Prostate gland (tissue), 2 donors: ENCODE measurements at regions not wholly inside any gene's neighbourhood (a gene's known extent, or its start where the extent isn't known, plus 50 kb on each side); places are given as distances from the start of the nearest gene placed in this dataset.
"Not testable (repeated sequence)": the region's sequence is repeated elsewhere in the genome, so short reads cannot be mapped to it uniquely, and the experiment has no call there.

Source experiments
- DNase-seq: peaks from one replicate; pipeline ENCODE4 v3.0.0-alpha.2; 2019; ENCODE audit warnings: low spot score
- H3K27ac ChIP-seq, 2 donors: fragments of 200-600 bp; sonication (generic); 2 replicates each; pipeline ENCODE4 v1.5.1; 2017 to 2019
- H3K27me3 ChIP-seq: fragments of 200-600 bp; sonication (generic); replicated peaks from 2 replicates; pipeline ENCODE4 v1.5.1; 2019; ENCODE audit not compliant: insufficient read depth
- H3K36me3 ChIP-seq, 2 donors: fragments of 200-600 bp; sonication (generic); 1 replicate in 1 of 2; 2 replicates in 1 of 2; pipeline versions ENCODE4 v1.5.1 to v1.8.1; 2017 to 2019
- H3K4me1 ChIP-seq: fragments of 200-600 bp; sonication (generic); replicated peaks from 2 replicates; pipeline ENCODE4 v1.5.1; 2019
- H3K4me3 ChIP-seq, 2 donors: fragments of 200-600 bp; sonication (generic); 2 replicates each; pipeline ENCODE4 v1.5.1; 2017 to 2019
- H3K9me3 ChIP-seq: fragments of 200-600 bp; sonication (generic); 2 replicates; pipeline ENCODE4 v1.5.1; 2017
- POLR2A ChIP-seq: fragments of 450-650 bp; IDR thresholded peaks from one replicate; pipeline ENCODE4 v1.6.1; 2016; ENCODE audit warnings: antibody characterized with exemption, mild to moderate bottlenecking
- POLR2AphosphoS5 ChIP-seq: sonication (generic); formaldehyde crosslinking; IDR thresholded peaks from one replicate; pipeline ENCODE4 v1.6.1; 2017; ENCODE audit warnings: antibody characterized with exemption
- WGBS: methylation state at CpG from one replicate; pipeline ENCODE4 v1.1.5; 2018; 5-methylcytosine and 5-hydroxymethylcytosine counted together
- intact Hi-C: fragments of 100-400 bp; cut with DNase I; formaldehyde crosslinking; loops from one replicate; pipeline ENCODE4 v1.14.2; 2022
- TF ChIP-seq, protein P1 (sequence below), 4 experiments: fragments of 200-600 bp in 2 of 4; fragments of 450-650 bp in 2 of 4; sonication (generic) in 2 of 4; IDR thresholded peaks; 1 replicate in 3 of 4; 2 replicates in 1 of 4; pipeline ENCODE4 v1.5.1; 2016 to 2019; ENCODE audit warnings: antibody characterized with exemption in 4 of 4, mild to moderate bottlenecking in 2 of 4, moderate library complexity in 2 of 4

DNA sequence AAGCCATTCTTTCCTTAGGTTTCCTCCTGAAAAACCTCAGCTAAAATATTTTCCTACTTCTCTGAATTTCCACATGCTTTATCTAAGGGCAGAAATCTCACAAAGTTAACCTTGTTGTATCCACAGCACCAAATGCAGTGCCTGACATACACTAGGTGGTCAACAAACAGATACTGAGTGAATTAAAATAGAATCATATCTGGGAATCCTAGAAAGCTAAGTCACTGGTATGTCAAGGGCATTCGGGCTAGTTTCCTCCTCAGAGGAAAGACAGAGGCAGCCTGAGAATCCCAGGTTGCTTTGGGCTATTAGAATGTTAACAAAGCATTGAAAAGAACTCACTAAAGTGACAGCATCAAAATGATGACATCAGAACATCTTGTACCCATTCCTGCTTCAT, 132.7 kb upstream of the F13A1 start:
- H3K27ac ChIP-seq = no peak overlapping the region
- no peak for TF ChIP-seq POLR2AphosphoS5
- TF ChIP-seq POLR2A = no peak
- TF ChIP-seq, protein P1, sequence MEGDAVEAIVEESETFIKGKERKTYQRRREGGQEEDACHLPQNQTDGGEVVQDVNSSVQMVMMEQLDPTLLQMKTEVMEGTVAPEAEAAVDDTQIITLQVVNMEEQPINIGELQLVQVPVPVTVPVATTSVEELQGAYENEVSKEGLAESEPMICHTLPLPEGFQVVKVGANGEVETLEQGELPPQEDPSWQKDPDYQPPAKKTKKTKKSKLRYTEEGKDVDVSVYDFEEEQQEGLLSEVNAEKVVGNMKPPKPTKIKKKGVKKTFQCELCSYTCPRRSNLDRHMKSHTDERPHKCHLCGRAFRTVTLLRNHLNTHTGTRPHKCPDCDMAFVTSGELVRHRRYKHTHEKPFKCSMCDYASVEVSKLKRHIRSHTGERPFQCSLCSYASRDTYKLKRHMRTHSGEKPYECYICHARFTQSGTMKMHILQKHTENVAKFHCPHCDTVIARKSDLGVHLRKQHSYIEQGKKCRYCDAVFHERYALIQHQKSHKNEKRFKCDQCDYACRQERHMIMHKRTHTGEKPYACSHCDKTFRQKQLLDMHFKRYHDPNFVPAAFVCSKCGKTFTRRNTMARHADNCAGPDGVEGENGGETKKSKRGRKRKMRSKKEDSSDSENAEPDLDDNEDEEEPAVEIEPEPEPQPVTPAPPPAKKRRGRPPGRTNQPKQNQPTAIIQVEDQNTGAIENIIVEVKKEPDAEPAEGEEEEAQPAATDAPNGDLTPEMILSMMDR (IDR thresholded peaks at IDR 0.05) = no peak
- H3K4me3 ChIP-seq = no peak overlapping the region
- 95% methylated on average over 1 of the region's 1 CpG for WGBS
- no peaks in the 10 kb centered on the region for H3K36me3 ChIP-seq
- no peaks in the 10 kb centered on the region for H3K9me3 ChIP-seq
- H3K27me3 ChIP-seq = no peaks in the 10 kb centered on the region
- intact Hi-C loops = no loop called here
- no peaks in the 10 kb centered on the region for H3K4me1 ChIP-seq
- DNase-seq = no peak

DNA sequence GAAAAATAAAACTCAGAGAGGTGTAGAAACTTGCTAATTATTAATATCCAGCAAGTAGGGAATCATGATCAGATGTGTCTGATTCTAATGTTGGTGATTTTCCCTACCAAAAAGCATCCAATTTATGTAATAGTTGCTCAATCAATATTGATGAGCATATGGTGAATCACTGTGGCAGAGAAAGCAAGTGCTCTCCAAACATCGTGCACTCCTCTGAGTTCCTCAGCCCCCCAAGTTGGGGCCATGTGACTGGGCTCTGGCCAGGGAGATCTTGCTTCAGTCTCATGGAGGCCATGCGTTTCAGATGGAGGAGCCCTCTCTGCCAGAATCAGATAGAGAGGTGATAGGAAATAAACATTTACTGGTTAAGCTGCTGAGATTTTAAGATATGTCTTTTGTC, 133.2 kb upstream of the LY86 start:
- Histone ChIP-seq H3K4me1 (no peaks in the 10 kb centered on the region), H3K27ac (no peak overlapping the region), H3K36me3 (no peaks in the 10 kb centered on the region), H3K27me3 (no peaks in the 10 kb centered on the region), H3K4me3 (no peak overlapping the region), H3K9me3 (no peaks in the 10 kb centered on the region)
- intact Hi-C loops = no loop called here
- WGBS = 68% methylated on average over 2 of the region's 2 CpGs
- TF ChIP-seq, protein P1 (IDR thresholded peaks at IDR 0.05) = no peak
- TF ChIP-seq POLR2A (no peak), POLR2AphosphoS5 (no peak)
- DNase-seq = no peak

DNA sequence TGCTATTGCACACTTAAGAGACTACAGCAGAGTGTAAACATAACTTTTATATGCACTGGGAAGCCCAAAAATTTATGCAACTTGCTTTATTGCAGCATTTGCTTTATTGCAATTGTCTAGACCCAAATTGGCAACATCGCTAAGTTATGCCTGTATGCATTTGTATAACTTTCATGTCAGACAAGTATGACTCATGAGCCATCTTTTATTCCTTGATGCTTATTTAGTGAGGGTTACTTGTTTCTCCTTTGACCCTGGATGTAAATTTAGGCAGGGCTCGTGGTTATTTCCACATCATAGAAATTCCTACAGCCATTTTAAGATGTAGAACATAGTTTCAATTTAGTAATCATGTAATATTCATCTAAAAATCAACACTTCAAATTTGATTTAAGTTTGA, 130.3 kb upstream of the LY86 start:
- intact Hi-C loops = no loop called here

DNA sequence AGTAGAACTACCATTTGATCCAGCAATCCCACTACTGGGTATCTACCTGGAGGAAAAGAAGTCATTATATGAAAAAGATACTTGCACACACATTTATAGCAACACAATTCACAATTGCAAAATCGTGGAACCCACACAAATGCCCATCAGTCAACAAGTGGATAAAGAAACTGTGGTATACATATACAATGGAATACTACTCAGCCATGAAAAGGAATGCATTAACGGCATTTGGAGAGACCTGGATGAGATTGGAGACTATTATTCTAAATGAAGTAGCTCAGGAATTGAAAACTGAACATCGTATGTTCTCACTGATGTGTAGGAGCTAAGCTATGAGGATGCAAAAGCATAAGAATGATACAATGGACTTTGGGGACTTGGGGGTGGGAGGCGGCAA, 128.6 kb upstream of the LY86 start:
- intact Hi-C loops, H3K36me3 ChIP-seq, H3K27me3 ChIP-seq, H3K4me1 ChIP-seq, H3K9me3 ChIP-seq, H3K27ac ChIP-seq, H3K4me3 ChIP-seq, DNase-seq: not testable (repeated sequence)
- WGBS = 86% methylated on average over 4 of the region's 4 CpGs

More for the DNA sequence above, 130.3 kb upstream of the LY86 start:
- Histone ChIP-seq H3K27me3 (no peaks in the 10 kb centered on the region), H3K36me3 (no peaks in the 10 kb centered on the region), H3K4me3 (no peak overlapping the region), H3K9me3 (no peaks in the 10 kb centered on the region), H3K4me1 (no peaks in the 10 kb centered on the region), H3K27ac (no peak overlapping the region)
- TF ChIP-seq POLR2A = no peak
- TF ChIP-seq, protein P1 (IDR thresholded peaks at IDR 0.05) = no peak
- TF ChIP-seq POLR2AphosphoS5 = no peak
- DNase-seq = no peak
- 72% methylated on average over 2 of the region's 2 CpGs for WGBS

DNA sequence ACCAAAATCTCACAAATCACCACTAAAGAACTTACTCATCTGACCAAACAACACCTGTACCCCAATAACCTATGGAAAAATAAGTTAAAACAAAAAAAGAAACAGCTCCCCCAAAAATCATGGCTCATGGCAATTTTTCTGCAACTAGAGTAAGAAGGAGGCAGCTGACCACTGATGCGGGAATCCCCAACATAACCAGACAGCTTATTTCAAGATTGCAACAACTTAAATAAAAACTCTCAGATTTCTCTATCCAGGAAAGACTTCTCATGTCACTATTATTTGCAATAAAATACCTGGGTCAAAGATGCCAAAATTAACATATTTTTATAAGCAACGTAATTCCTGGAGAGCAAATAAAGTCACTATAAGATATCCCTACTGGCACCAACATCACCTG, 128.1 kb upstream of the LY86 start:
- Histone ChIP-seq H3K9me3 (no peaks in the 10 kb centered on the region), H3K4me3 (no peak overlapping the region), H3K27ac (no peak overlapping the region), H3K27me3 (no peaks in the 10 kb centered on the region), H3K4me1 (no peaks in the 10 kb centered on the region), H3K36me3 (no peaks in the 10 kb centered on the region)
- intact Hi-C loops = no loop called here
- TF ChIP-seq POLR2AphosphoS5 (no peak), POLR2A (no peak)
- no peak for DNase-seq
- 79% methylated on average over 2 of the region's 2 CpGs for WGBS

DNA sequence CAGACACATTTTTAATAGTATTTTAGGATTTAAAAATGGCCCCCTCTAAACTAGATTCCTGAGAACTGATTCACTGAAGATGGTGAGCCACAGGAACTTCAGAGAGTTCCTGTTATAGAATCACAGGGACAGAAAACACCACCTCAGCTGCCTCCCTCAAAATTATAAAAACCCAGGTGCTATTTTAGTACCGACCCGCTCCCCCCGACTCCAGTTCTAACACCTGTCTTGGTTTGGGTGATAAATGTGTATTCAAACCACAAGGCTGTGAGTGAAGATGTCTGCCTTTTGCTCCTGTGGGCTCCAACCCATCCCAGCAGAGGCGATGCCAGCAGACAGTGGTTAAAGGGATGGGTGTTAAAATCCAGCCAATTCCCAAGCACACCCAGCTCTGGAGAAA, 127.4 kb upstream of the LY86 start:
- H3K27me3 ChIP-seq = no peaks in the 10 kb centered on the region
- no peak for TF ChIP-seq POLR2A
- no peaks in the 10 kb centered on the region for H3K36me3 ChIP-seq
- H3K4me3 ChIP-seq = no peak overlapping the region
- H3K27ac ChIP-seq = no peak overlapping the region
- no peak for DNase-seq
- intact Hi-C loops = no loop called here
- WGBS = 90% methylated on average over 4 of the region's 4 CpGs
- H3K9me3 ChIP-seq = no peaks in the 10 kb centered on the region
- H3K4me1 ChIP-seq = no peaks in the 10 kb centered on the region
